NCI-H2171 treated with DMSO at 0.1 percent for 48 hours (cell line): ENCODE measurements at regions not wholly inside any gene's neighbourhood (a gene's known extent, or its start where the extent isn't known, plus 50 kb on each side); places are given as distances from the start of the nearest gene placed in this dataset.
A peak's percentile ranks its signal among the peaks of the same experiment; 100 is the strongest.
"Not testable (repeated sequence)": the region's sequence is repeated elsewhere in the genome, so short reads cannot be mapped to it uniquely, and the experiment has no call there.

ENCODE experiments used
- DNase-seq: peaks from one replicate; lab custom pipeline; 2025; lab: John Stamatoyannopoulos, UW

DNA sequence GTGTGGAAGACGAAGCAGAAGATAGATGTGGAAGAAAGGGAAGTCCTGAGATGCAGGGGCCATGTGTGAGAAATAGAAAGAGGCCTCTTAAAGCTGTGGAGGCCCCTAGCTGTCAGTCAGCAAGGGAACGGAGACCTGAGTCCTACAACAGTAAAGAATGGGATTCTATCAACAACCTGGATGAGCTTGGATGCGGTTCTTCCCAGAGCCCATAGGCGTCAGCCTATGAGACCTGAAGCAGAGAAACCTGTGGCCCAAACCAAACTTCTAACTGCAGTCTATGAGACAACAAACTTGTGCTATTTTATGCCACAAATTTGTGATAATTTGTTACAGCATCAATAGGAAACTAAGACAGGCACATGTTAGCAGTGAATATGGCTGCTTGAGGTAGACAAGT lies 583.7 kb downstream of the ADCYAP1 start:
- DNase-seq, result no peak

DNA sequence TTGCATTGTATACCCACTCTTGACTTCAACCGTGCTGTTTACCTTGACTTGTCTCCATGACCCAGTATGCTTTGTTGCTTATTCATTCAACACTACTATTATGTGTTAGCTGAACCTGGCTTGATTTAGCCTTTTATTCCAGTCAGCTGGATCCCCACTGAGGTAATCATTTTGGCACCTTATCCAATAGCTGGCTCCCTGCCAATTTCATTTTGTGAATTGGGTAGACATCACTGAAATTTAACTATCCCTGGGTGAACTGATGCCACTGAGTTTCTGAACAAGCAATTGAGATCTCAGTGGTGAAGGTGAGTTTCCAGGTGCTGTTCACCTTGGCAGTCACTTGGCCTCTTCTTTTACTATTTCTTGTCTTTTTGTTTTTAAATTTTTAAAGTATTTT lies 584.3 kb downstream of the ADCYAP1 start:
- DNase-seq, result peak; percentile 64

DNA sequence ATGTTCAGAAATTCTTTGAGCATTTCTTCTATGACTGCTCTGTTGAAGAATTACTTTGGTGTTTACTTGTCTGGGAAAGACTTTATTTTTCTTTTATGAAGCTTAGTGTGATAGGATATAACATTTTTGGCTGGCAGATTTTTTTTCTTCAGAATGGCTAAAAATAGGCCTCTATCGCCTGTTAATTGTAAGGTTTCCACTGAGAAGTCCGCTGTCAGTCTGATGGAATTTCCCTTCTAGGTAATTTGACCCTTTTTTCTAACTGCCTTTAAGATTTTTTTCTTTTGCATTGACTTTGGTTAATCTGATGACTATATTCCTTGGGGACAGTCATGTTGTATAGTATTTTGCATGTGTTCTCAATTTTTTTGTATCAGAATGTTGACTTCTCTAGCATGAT lies 590.7 kb downstream of the ADCYAP1 start:
- no peak for DNase-seq

DNA sequence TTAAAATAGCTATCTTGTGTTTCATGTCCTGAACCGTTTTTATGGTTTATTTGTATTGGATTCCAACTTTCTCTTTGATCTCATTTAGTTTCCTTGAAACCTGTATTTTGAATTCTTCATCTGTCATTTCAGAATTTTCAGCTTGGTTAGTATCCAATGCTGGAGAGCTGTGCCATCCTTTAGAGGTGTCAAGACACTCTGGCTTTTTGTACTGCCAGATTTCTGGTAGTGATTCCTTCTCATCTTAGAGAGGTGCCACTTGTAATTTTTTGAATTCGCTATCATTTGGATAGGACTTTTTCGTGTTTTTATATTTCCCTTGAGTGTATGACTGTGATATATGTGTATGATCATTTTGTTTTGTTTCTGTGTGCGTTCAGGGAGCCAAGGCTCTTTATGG lies 591.4 kb downstream of the ADCYAP1 start:
- no peak for DNase-seq

DNA sequence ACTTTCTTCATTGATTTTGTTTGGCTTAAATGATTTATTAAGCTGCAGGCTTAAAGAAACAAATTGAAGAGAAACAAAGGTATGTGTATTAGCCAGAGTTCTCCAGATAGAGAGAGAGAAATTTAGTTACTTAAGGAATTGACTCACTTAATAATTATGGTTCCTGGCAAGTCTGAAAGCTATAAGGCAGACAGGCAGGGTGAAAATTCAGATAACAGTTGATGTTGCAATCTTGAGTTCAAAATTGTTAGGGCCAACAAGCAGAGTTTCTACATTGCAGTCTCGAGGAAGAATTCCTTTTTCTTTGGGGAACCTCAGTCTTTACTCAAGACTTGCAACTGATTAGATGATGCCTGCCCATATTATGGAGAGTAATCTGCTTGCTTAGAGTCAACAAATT lies 593.5 kb downstream of the ADCYAP1 start:
- DNase-seq, result no peak

DNA sequence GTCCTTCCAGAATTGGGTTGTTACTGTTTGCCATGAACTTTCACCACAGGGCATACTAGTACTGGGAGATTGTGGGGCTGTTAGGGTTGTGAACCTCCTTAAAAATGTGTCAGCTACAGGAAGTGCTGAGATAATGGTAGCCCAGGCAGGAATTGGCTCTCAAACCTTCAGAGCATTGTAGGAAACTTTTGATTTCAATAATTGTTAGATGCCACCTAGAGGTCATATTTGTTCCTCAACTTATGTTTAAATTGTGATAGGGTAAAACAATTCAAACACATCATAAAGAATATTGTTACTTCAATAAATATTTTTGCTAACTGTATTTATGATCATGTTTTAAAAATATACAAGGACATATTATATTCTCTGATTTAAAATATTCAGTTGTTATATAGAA lies 594.6 kb downstream of the ADCYAP1 start:
- DNase-seq, result peak; percentile 7

DNA sequence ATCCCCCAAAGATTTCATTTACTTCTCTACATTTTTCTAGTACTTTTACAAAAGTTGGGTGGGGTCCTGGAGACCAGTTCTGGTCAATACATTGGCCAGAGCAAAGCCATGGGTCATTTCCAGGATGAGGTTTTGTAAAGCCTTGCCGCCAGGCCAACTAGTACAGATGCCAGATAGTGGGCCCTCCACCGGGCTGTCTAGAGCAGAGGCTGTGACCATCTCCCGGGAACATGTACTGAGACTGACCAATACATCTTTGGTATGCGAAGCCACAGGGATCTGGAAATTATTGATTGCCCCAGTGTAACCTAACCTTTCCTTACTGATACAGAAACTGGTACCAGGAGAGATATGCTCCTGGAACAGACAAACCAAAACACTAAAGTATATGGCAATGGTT lies 599.2 kb downstream of the ADCYAP1 start:
- DNase-seq, result no peak

DNA sequence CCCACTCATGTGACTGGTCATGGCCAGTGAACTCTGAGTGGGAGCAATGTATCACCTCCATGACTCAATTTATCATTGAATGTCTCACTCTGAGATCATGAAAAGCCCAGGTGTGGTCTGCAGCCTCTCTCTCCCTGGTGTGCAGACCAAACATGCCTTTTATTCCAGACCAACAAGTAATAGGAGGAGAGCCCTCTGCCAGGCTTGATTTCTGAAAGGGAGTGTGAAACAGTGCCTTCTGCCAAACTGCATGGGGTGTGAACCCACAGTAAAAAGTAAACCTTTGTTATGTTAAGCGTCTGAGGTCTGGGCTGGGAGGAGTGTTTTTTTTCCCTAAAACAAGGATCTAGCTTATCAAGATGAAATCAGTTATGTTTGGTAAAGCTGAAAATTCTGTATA lies 601.2 kb downstream of the ADCYAP1 start:
- DNase-seq, result no peak

DNA sequence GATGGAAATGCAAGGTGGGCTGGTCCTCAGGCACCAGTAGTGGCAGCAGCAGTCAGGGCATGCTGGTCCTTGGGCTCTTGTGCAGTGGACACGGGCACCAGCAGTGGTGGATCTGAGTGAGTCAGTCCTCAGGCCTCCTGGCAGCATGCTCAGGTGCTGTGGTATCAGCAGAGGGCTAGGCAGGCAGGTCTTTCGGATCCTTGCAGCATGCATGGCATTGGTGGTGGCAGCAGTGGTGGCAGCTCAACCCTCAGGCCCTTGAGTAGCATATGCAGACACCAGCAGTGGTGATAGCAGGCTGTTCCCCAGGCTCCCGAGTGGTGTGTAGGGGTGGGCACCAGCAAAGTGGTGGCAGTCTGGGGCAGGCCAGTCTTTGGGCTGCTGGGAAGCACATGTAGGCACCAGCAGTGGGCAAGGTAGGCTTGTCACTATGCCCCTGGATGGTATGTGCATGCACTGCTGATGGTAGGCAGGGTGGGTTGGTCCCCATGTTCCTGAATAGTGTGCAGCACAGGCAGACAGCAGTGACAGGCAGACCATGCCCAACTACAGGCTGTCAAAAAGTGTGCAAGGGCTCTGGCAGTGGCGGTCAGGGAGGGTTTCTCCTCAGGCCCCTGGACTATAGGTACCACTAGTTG lies 606.0 kb downstream of the ADCYAP1 start:
- DNase-seq, result no peak

DNA sequence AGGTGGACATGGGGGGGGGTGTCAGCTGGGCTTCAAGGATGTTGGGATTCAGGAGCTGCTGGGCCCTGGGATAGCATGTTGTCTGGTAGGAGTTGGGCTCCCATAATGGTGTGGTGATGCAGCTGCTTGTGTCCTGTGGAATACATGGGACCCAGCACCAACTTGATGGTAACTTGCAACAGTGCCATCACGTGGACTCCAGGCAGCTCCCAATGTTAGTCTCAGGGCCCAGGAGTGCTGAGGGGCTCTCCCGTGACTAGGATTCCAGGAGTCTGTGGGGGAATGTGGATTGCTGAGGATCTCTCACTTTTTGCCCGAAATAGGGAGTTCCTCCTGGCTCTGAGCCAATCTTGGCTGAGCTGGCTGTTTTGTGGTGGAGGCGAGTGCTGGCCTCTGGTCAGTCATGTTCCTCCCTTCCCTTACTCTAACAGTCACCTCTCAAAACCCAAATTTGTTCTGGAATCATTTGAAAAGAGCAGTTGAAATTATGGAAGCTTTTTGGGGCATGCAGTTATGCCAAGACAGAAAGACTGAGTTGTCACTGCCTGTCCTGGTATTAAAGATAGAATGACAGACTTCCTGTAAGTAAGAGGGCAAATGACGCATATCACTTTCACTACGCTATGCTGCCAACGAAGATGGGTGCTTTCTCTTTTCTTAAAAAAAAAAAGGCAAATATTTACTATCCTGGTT lies 607.1 kb downstream of the ADCYAP1 start:
- no peak for DNase-seq

DNA sequence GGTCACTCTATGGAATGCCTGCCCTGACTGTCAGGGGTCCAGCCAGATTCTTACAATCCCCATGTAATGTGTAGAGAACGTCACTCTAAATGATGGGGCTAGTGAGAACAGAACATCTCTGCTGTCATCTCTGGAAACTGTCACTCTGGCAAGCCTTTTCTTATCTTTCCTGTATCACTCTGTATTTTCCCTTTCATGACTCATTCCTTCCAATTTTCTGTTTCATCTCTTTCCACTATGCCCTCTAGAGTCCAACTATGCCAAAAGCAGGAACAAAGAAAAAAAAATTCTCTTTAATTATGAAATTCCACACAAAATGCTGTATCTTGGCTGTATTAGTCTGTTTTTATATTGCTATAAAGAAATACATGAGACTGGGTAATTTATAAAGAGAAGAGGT lies 608.8 kb downstream of the ADCYAP1 start:
- DNase-seq, result peak; percentile 12

GRCh38 chr18:1521588-1522248 lies 617.0 kb downstream of the ADCYAP1 start:
- DNase-seq, result not testable (repeated sequence)

DNA sequence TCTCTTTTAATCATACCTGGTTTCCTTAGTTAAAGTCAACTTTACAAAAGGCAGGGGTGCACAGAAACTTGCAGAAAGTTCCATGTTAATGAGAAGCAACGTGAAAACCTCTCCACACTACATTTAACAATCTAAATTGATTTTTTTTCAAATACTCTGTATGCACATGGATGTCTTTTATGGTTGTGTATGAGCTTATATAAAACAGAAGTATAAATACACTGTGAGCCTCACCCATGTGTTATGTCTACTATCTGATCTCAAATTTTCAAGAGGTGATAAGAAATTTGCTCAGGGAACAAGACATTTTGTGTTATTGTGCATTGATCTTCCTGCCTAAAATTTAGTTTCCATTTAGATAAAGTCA lies 617.6 kb downstream of the ADCYAP1 start:
- DNase-seq, result no peak

DNA sequence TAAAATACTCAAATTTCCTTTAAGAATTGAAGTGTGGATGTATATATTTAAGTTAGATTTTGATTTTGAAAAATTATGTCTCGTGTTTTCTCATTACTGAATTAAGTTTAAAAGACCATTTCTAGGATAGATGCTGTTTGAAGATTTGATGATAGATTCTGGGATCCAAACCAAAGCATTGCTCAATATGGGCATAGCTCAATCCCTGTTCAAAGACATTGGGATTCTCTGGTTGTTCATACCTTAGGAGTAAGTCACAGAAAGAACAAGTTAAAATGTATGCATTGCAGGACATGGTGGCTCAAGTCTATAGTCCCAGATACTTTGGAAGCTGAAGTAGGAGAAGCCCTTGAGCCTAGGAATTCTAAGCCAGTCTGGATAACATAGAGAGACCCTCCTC lies 622.3 kb downstream of the ADCYAP1 start:
- DNase-seq, result no peak

DNA sequence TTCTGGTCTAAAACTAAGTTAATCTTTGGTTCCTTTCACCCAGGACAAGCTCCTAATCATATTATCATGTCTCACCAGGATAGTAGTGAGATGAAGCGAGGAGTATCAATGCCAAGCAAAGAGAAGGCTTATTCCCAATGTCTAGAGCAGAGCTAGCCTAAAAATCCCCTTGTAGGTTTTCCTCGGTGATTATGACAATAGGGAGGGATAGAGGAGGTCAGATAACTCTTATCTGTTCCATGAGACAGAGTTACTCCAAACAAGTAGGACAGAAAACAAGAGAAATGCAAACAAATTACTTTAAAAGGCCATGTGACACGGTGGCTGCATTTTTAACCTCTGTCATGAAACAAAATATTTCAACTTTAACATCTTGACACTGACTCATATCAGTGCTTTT lies 623.1 kb downstream of the ADCYAP1 start:
- DNase-seq, result no peak

DNA sequence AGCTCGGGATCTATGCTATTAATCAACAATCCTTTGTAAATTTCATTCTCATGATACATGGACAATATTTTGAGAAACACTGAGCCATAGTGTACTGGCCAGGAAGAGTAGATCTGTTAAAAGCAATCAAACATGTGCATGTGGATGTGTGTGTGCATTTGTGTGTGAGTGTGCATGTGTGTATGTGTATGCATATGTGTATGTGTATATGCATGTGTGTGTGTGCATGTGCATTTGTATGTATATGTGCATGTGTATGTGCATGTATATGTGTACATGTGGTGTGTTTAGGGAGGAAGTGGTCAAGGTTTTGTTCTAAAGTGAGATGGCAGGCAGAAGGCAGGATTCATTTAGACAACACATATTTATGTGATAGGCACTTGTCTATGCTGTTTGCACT lies 623.8 kb downstream of the ADCYAP1 start:
- no peak for DNase-seq

DNA sequence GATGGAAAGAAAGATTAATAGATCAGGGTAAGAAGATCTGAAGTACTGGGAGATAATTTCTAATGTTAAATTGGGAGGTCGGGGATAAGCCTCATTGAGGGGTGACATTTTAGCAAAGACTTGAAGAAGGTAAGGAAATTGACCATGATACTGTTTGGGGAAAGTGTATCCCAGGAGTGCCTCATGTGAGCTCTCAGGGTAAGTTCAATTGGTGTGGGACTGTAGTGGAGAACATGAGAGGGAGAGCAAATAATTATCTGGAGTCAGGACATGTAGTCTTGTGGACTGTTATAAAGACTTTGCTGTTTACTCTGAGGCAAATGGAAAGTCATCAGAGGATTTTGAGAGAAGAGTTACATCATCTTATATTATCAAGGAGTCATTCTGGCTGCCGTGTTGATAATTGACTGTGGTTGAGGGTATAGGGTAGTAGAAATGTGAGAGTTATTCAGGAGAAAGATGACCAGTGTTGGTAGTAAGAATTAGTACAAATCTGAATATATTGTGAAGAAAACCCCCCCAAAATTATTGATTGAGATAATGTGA lies 624.4 kb downstream of the ADCYAP1 start:
- DNase-seq, result no peak

DNA sequence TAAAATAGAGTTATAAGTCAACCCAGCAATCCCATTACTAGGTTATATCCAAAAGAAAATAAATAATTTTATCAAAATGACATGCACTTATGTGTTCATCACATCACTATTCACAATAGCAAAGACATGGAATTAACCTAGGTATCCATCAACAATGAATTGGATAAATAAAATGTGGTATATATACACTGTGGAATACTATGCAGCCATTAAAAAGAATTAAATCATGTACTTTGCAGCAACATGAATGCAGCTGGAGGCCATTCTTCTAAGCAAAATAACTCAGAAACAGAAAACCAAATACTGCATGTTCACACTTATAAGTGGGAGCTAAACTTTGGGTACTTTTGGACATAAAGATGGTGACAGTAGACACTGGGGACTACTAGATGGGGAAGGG lies 626.0 kb downstream of the ADCYAP1 start:
- DNase-seq, result no peak

DNA sequence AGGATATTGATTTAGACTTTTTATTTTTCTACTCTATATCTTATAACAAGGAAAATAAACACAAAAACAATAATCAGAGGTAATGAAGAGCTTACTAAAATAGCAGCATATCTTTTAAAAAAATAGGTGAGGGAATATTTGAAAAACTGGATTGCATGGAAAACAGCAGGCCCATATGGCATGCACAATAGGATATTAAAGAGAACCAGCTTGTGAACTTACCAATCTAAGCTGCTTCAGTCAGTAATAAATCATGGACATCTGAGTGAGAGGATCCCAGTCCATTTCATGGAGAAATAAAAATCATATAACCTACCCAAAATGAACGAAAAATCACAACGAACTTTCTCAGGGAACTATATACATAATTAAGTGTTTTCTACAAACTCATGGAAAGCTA lies 634.6 kb downstream of the ADCYAP1 start:
- no peak for DNase-seq

DNA sequence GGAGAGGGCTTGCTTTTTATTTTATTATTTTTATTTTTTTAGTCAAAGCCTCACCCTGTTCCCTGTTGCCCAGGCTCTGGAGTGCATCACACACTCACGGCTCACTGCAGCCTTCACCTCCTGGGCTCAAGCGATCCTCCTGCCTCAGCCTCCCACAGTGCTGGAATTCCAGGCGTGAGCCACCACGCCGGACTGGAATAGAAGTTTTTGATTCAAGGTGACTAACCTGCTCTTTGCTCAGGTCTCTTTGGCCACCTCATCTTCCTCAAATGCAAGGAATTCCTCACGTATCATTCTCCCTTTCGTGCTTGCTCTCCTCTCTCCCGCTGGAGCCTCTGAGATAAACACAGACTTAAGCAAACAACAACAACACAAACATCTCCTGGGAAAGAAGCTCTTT lies 636.8 kb downstream of the ADCYAP1 start:
- DNase-seq, result no peak

GRCh38 chr18:1542230-1542774 lies 637.6 kb downstream of the ADCYAP1 start:
- DNase-seq, result no peak

GRCh38 chr18:1544016-1544415 lies 639.3 kb downstream of the ADCYAP1 start:
- DNase-seq, result peak; percentile 49

DNA sequence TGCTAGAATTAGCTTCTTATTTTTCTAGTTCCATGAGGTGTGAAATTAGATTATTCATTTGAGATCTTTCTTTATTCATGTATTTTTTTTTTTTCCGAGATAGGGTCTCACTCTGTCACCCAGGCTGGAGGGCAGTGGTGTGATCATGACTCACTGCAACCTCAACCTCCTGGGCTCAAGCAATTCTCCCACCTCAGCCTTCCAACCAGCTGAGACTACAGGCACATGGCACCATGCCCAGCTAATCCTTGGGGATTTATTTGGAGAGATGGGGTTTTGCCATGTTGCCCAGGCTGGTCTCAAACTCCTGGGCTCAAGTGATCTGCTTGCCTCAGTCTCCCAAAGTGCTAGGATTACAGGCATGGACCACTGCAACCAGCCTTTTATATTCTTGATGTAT lies 653.0 kb downstream of the ADCYAP1 start:
- DNase-seq, result peak; percentile 60
